ENCODE measurements at regions not wholly inside any gene's neighbourhood (a gene's known extent, or its start where the extent isn't known, plus 50 kb on each side); places are given as distances from the start of the nearest gene placed in this dataset.
"Not testable (repeated sequence)": the region's sequence is repeated elsewhere in the genome, so short reads cannot be mapped to it uniquely, and the experiment has no call there.

DNA sequence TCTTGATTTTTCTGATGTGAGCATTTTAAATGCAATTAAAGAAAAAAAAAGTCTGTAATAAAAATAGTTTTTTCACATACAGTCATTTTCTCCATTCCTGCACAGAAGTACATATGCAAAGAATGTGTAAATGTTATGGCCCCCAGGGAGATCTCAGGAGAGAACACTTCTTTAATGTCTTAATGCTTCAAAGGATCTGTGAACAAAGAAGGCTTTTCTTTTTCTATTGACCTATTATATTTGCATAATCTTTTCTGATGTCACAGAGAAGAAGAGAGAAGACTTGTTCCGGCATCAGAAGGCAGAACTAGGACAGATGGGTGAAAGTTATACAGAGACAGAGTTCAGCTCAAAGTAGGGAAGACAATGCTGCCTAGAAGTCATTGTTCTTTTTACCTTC, 413.5 kb upstream of the STXBP6 start:
- DNase-seq (ENCODE audit: low spot score): no peak
- TF ChIP-seq, protein P1, sequence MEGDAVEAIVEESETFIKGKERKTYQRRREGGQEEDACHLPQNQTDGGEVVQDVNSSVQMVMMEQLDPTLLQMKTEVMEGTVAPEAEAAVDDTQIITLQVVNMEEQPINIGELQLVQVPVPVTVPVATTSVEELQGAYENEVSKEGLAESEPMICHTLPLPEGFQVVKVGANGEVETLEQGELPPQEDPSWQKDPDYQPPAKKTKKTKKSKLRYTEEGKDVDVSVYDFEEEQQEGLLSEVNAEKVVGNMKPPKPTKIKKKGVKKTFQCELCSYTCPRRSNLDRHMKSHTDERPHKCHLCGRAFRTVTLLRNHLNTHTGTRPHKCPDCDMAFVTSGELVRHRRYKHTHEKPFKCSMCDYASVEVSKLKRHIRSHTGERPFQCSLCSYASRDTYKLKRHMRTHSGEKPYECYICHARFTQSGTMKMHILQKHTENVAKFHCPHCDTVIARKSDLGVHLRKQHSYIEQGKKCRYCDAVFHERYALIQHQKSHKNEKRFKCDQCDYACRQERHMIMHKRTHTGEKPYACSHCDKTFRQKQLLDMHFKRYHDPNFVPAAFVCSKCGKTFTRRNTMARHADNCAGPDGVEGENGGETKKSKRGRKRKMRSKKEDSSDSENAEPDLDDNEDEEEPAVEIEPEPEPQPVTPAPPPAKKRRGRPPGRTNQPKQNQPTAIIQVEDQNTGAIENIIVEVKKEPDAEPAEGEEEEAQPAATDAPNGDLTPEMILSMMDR (IDR thresholded peaks at IDR 0.05; ENCODE audit: borderline replicate concordance, control extremely low read depth, extremely low read depth, insufficient read depth, missing control alignments): no peak
- in situ Hi-C loops (cut with MboI; ENCODE audit: low sequenced_read_pairs, unreplicated experiment): no loop called here

DNA sequence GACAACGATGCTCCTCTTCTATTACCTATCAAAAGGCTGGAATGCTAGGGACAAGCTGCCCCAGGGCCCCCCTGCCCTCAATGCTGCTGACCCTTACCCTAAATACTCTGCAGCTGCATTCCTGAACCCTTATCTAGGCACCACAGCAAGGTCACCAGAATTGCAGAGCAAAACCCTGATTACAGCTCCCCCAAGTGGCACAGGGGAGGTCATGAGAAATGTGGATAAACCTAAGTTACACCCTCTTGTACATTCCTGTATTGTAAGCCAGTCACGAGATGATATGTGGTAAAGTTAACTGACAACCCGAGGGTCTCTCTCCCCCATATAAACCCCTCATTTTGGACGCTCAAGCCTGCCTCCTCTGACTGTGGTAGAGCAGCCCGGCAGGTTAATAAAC, 411.8 kb upstream of the STXBP6 start:
- in situ Hi-C loops (cut with MboI; ENCODE audit: low sequenced_read_pairs, unreplicated experiment): no loop called here
- no peak for DNase-seq (ENCODE audit: low spot score)
- TF ChIP-seq, protein P1 (IDR thresholded peaks at IDR 0.05; ENCODE audit: borderline replicate concordance, control extremely low read depth, extremely low read depth, insufficient read depth, missing control alignments): no peak

DNA sequence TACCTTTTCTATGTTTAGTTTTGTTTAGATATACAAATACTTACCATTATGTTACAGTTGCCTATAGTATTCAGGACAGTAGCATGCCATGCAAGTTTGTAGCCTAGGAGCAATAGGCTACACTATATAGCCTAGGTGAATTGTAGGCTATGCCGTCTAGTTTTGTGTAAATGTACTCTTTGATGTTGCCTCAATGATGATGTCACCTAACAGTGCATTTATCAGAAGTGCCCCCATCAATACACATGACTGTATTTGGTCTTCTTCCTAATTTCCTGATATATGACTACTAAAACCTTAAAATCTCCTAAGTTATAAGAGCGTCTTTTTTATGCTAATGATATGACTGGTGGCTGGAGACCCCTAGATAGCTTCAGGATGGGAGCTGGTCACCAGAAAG, 394.4 kb upstream of the STXBP6 start:
- TF ChIP-seq, protein P1 (IDR thresholded peaks at IDR 0.05; ENCODE audit: borderline replicate concordance, control extremely low read depth, extremely low read depth, insufficient read depth, missing control alignments): no peak
- in situ Hi-C loops (cut with MboI; ENCODE audit: low sequenced_read_pairs, unreplicated experiment): no loop called here
- no peak for DNase-seq (ENCODE audit: low spot score)

DNA sequence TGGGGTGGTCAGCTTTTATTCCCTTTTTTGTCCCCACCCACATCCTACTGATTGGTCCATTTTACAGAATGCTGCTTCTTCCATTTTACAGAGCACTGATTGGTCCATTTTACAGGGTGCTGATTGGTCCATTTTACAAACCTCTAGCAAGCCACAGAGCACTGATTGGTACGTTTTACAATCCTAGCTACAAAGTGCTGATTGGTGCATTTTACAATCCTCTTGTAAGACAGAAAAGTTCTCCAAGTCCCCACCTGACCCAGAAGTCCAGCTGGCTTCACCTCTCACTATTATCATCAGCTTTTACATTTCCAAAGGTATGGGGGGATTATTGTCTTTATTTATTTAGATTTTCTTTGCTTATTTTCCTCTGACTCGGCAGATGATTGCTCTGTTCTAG, 390.4 kb upstream of the STXBP6 start:
- DNase-seq (ENCODE audit: low spot score); in situ Hi-C loops (cut with MboI; ENCODE audit: low sequenced_read_pairs, unreplicated experiment): not testable (repeated sequence)

DNA sequence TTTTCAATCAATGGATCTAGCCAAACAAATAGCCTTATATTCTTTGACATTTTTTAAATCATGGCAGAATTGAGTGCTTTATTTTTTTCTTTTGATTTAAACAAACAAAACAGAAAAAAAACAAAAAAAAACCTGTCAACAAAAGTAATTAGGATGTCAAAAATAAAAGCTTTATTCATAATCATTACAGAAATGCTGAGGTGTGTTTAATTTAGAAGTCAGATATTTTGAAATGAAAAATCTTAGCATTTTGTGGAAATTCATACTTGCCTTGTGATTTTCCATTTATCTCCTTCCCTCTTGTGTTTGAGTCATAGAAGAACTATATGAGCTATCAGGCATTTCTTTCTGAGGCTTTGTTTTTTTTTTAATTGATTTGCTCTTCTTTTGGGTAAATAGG, 387.0 kb upstream of the STXBP6 start:
- in situ Hi-C loops (cut with MboI; ENCODE audit: low sequenced_read_pairs, unreplicated experiment): no loop called here
- no peak for DNase-seq (ENCODE audit: low spot score)
- TF ChIP-seq, protein P1 (IDR thresholded peaks at IDR 0.05; ENCODE audit: borderline replicate concordance, control extremely low read depth, extremely low read depth, insufficient read depth, missing control alignments): no peak

DNA sequence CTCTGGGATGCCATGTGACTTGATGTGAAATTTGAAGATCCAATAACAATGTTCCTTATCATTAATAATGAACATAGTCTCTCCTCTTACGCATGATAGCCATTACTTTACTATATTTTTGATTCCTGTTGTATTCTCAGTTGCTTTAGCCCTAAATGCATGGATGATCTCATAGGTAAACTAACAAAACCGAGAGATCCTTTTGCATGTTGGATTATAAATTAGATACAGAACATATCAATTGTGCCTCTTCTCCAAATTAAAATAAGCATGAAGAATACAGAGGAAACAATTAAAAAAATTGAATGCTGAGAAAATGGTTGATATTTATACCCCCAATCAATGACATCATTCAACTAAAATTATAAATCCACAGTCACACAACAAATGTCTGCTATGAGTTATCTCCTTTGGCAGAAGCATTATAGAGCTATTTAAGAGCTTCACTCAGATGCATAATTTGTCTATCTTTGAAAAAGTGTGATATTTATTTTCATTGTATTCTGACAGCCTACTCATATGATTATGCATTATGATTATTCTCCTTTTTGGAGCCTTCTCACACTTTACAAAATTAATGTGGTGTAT, 386.4 kb upstream of the STXBP6 start:
- in situ Hi-C loops (cut with MboI; ENCODE audit: low sequenced_read_pairs, unreplicated experiment): no loop called here
- TF ChIP-seq, protein P1 (IDR thresholded peaks at IDR 0.05; ENCODE audit: borderline replicate concordance, control extremely low read depth, extremely low read depth, insufficient read depth, missing control alignments): no peak

DNA sequence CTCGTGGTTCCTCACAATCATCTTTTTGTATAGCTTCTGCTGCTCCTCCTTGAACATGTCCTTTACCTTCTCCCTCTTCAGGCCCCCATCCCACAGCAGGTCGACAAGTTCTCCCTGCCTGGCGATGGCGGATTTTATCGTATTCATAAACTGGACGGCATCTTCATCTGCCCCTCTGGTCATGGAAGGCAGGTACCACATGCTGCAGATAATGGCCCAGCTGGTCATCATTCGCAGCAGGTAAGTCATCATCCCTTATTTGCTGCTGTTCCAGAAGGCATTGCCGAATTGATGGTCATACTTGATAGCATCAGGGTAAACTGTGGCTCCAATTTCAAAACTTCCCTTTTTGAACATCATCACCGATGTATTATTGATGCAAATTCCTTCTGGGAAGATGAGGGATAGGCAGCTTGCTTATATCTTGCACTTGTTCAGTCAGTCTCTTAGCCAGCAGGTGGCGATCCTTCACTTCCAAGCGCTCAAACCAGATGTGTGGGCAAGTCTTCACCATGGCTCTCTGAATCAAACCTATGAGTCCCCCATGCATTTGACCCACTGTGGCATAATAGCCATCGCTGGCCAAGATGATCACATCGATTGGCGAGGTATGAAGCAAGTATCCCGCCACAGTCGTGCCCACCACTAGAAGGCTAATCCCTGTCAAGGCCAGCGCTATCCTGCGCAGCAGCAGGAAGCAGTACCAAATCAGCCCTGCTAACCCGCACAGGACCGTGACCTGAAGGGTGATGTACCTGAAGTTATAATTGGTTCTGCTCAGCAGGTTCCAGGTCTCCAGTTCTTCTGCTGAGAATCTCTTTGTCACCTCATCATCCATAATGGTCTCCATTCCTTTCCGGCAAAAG, 381.5 kb upstream of the STXBP6 start:
- in situ Hi-C loops (cut with MboI; ENCODE audit: low sequenced_read_pairs, unreplicated experiment): no loop called here
- TF ChIP-seq, protein P1 (IDR thresholded peaks at IDR 0.05; ENCODE audit: borderline replicate concordance, control extremely low read depth, extremely low read depth, insufficient read depth, missing control alignments): no peak
- DNase-seq (ENCODE audit: low spot score): no peak

More for the DNA sequence above, 386.4 kb upstream of the STXBP6 start:
- DNase-seq (ENCODE audit: low spot score): no peak
